Vagina (tissue), 2 donors: ENCODE measurements at regions not wholly inside any gene's neighbourhood (a gene's known extent, or its start where the extent isn't known, plus 50 kb on each side); places are given as distances from the start of the nearest gene placed in this dataset.

Source experiments
- CTCF ChIP-seq, 3 experiments: fragments of 450-650 bp in 2 of 3; fragments of 200-600 bp in 1 of 3; sonication (generic) in 1 of 3; IDR thresholded peaks; one replicate each; pipeline ENCODE4 v1.5.1; 2017 to 2019; ENCODE audit warnings: antibody characterized with exemption in 3 of 3, mild to moderate bottlenecking in 2 of 3, moderate library complexity in 2 of 3
- POLR2A ChIP-seq, 2 donors: fragments of 450-650 bp; IDR thresholded peaks; one replicate each; pipeline ENCODE4 v1.6.1; 2017; ENCODE audit warnings: antibody characterized with exemption in 2 of 2, mild to moderate bottlenecking in 2 of 2, moderate library complexity in 2 of 2
- POLR2AphosphoS5 ChIP-seq, 2 donors: sonication (generic); formaldehyde crosslinking; IDR thresholded peaks; one replicate each; pipeline ENCODE4 v1.9.0; 2017; ENCODE audit warnings: antibody characterized with exemption in 2 of 2, mild to moderate bottlenecking in 2 of 2, low read depth in 1 of 2; ENCODE audit not compliant: insufficient read depth in 1 of 2

GRCh38 chr3:146337991-146338390, 87.1 kb upstream of the PLSCR4 start:
- TF ChIP-seq CTCF (IDR thresholded peaks at IDR 0.05), result no peak
- TF ChIP-seq POLR2A (IDR thresholded peaks at IDR 0.05), result no peak
- no peak for TF ChIP-seq POLR2AphosphoS5 (IDR thresholded peaks at IDR 0.05; ENCODE audit: insufficient read depth in 1 of 2, low read depth in 1 of 2)
